Endothelial cell of umbilical vein (primary cell): ENCODE measurements at regions not wholly inside any gene's neighbourhood (a gene's known extent, or its start where the extent isn't known, plus 50 kb on each side); places are given as distances from the start of the nearest gene placed in this dataset.

ENCODE experiments used
- BruUV-seq: library from RNA; stranded (reverse); fragments of 400-500 nt; replicated peaks from 2 replicates; lab custom pipeline; 2021; lab: Mats Ljungman, UMichigan
- CTCF ChIA-PET: fragments of 300-600, 350-600 bp; sonication (Branson Sonifier 250); formaldehyde crosslinking; loops from one replicate; lab custom pipeline; 2021; ENCODE audit warnings: antibody characterized with exemption, inconsistent platforms; lab: Charles Lee
- POLR2A ChIA-PET: fragments of 300-600, 350-600 bp; sonication (Branson Sonifier 250); formaldehyde crosslinking; loops from one replicate; lab custom pipeline; 2021; ENCODE audit warnings: antibody characterized with exemption, inconsistent platforms; lab: Charles Lee
- DNase-seq: peaks from one replicate; pipeline ENCODE4 v3.0.0-alpha.2; 2011; ENCODE audit warnings: low read depth, low spot score
- FAIRE-seq: peaks from 2 replicates; lab custom pipeline; 2011; peaks lifted over from hg19 to GRCh38; lab: Jason Lieb, UNC
- H2AFZ ChIP-seq: 2 replicates; pipeline ENCODE4 v1.6.0; 2012; ENCODE audit warnings: low read depth, low read length, control low read depth, inconsistent platforms
- H3K27ac ChIP-seq: 2 replicates; pipeline ENCODE4 v1.5.1; 2011; ENCODE audit warnings: low read depth, mild to moderate bottlenecking, control low read depth, low read length, moderate library complexity; ENCODE audit not compliant: insufficient read depth
- H3K27me3 ChIP-seq, 2 experiments: 2 replicates each; pipeline versions ENCODE4 v1.6.0 to v1.6.1; 2011; ENCODE audit warnings: low read length in 2 of 2, mixed read lengths in 1 of 2; ENCODE audit not compliant: control insufficient read depth in 2 of 2, insufficient read depth in 2 of 2
- H3K36me3 ChIP-seq, 2 experiments: 2 replicates in 1 of 2; 3 replicates in 1 of 2; pipeline ENCODE4 v1.5.1; 2011; ENCODE audit warnings: low read length in 2 of 2, mild to moderate bottlenecking in 1 of 2, moderate library complexity in 1 of 2; ENCODE audit not compliant: control insufficient read depth in 2 of 2, insufficient read depth in 2 of 2; ENCODE audit errors: extremely low read depth in 1 of 2
- H3K4me1 ChIP-seq: 3 replicates; pipeline ENCODE4 v1.5.1; 2011; ENCODE audit warnings: mild to moderate bottlenecking, low read length; ENCODE audit not compliant: control insufficient read depth, insufficient read depth; ENCODE audit errors: extremely low read depth
- H3K4me2 ChIP-seq: 2 replicates; pipeline ENCODE4 v1.6.1; 2011; ENCODE audit warnings: low read length, control low read depth, mixed read lengths; ENCODE audit not compliant: insufficient read depth
- H3K4me3 ChIP-seq, 3 experiments: fragments of 200-600 bp in 1 of 3; sonication (generic), shearing (Covaris generic) in 1 of 3; replicated peaks in 1 of 3; 2 replicates each; pipeline ENCODE4 v1.5.1; 2011 to 2016; ENCODE audit warnings: control low read depth in 3 of 3, low read length in 3 of 3, mild to moderate bottlenecking in 2 of 3, inconsistent platforms in 1 of 3, low read depth in 1 of 3, moderate library complexity in 1 of 3; ENCODE audit not compliant: insufficient read depth in 1 of 3
- H3K79me2 ChIP-seq: 2 replicates; pipeline ENCODE4 v1.6.0; 2012; ENCODE audit warnings: low read length, inconsistent platforms; ENCODE audit not compliant: control insufficient read depth, insufficient read depth
- H3K9ac ChIP-seq: replicated peaks from 2 replicates; pipeline ENCODE3; 2011; ENCODE audit warnings: low read length, control low read depth; ENCODE audit not compliant: insufficient read depth; ENCODE audit errors: extremely low read depth
- H3K9me1 ChIP-seq: replicated peaks from 3 replicates; pipeline ENCODE4 v1.6.0; 2011; ENCODE audit warnings: mild to moderate bottlenecking, low read length; ENCODE audit not compliant: control insufficient read depth, insufficient read depth; ENCODE audit errors: extremely low read depth
- H3K9me3 ChIP-seq: replicated peaks from 2 replicates; pipeline ENCODE4 v1.5.1; 2012; ENCODE audit warnings: low read length, inconsistent platforms; ENCODE audit not compliant: control insufficient read depth, insufficient read depth
- H4K20me1 ChIP-seq: replicated peaks from 2 replicates; pipeline ENCODE3; 2011; ENCODE audit warnings: mild to moderate bottlenecking, low read length; ENCODE audit not compliant: control insufficient read depth, insufficient read depth; ENCODE audit errors: extremely low read depth
- CTCF ChIP-seq, 2 donors: IDR thresholded peaks; 1 replicate in 1 of 2; 2 replicates in 1 of 2; pipeline ENCODE4 v1.5.1; 2011; ENCODE audit warnings: low read length in 2 of 2, mild to moderate bottlenecking in 2 of 2, moderate library complexity in 2 of 2, control low read depth in 1 of 2, inconsistent platforms in 1 of 2, low read depth in 1 of 2; ENCODE audit not compliant: insufficient read depth in 1 of 2; ENCODE audit errors: extremely low read depth in 1 of 2
- EZH2 ChIP-seq: IDR thresholded peaks from 2 replicates; pipeline ENCODE4 v1.6.1; 2012; ENCODE audit warnings: borderline replicate concordance, low read depth, mild to moderate bottlenecking, moderate library complexity, low read length, inconsistent platforms; ENCODE audit not compliant: severe bottlenecking
- FOS ChIP-seq: IDR thresholded peaks from 2 replicates; pipeline ENCODE4 v1.6.1; 2011; ENCODE audit warnings: mild to moderate bottlenecking, low read length, moderate library complexity, borderline replicate concordance; ENCODE audit not compliant: insufficient read depth
- GATA2 ChIP-seq: IDR thresholded peaks from 2 replicates; pipeline ENCODE4 v1.7.0; 2011; ENCODE audit warnings: low read depth, mild to moderate bottlenecking, moderate library complexity, mixed read lengths, low read length; ENCODE audit not compliant: insufficient read length, insufficient read depth
- JUN ChIP-seq: IDR thresholded peaks from 2 replicates; pipeline ENCODE4 v1.6.1; 2011; ENCODE audit warnings: borderline replicate concordance, low read depth; ENCODE audit not compliant: insufficient read length, insufficient read depth
- MYC ChIP-seq: IDR thresholded peaks from one replicate; pipeline ENCODE4 v1.6.1; 2011; ENCODE audit warnings: mild to moderate bottlenecking, low read depth, low read length
- POLR2A ChIP-seq: IDR thresholded peaks from 2 replicates; pipeline ENCODE4 v1.6.1; 2012; ENCODE audit warnings: low read depth, mild to moderate bottlenecking, control low read depth, low read length
- POLR2AphosphoS5 ChIP-seq: IDR thresholded peaks from 2 replicates; pipeline ENCODE4 v1.6.1; 2012; ENCODE audit warnings: low read depth, mild to moderate bottlenecking, control low read depth, low read length, moderate library complexity; ENCODE audit not compliant: insufficient read depth
- dilution Hi-C: fragments of 300-500 bp; cut with MboI; formaldehyde crosslinking; loops from one replicate; pipeline ENCODE4 v1.15.0; 2019; ENCODE audit warnings: low sequenced_read_pairs; ENCODE audit not compliant: extremely low pct_ligation_motif_present
- intact Hi-C: fragments of 100-400 bp; cut with micrococcal nuclease; formaldehyde crosslinking; loops from one replicate; pipeline ENCODE4 v1.10.0; 2022
- TF ChIP-seq, protein P1 (sequence below): IDR thresholded peaks from 2 replicates; pipeline ENCODE4 v1.6.1; 2011; ENCODE audit not compliant: insufficient read depth, insufficient read length

DNA sequence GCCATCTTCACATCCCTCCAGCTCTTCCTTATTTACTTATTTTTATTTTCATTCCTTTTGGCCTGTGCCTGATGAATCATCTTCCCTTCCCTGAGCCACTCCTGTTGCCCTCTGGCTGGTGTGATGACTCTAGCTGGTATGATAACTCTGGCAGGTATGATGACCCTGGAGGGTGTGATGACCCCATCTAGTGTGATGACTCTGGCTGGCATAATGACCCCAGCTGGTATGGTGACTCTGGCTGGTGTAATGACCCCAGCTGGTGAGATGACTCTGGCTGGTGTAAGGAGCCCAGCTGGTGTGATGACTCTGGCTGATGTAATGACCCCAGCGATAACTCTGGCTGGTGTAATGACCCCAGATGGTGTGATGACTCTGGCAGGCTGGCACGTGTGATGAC lies 426.8 kb downstream of the QKI start:
- Histone ChIP-seq H3K4me3 (no peak overlapping the region), H3K36me3 (no peaks in the 10 kb centered on the region), H3K9me1 (no peaks in the 10 kb centered on the region), H3K27ac (no peak overlapping the region), H2AFZ (no peak overlapping the region), H3K79me2 (no peaks in the 10 kb centered on the region), H3K9ac (no peak overlapping the region), H3K4me1 (no peaks in the 10 kb centered on the region), H3K4me2 (no peak overlapping the region), H3K27me3 (no peaks in the 10 kb centered on the region), H4K20me1 (no peaks in the 10 kb centered on the region), H3K9me3 (peaks cover 2% of the 10 kb centered on the region)
- no peak for FAIRE-seq
- DNase-seq, result no peak
- BruUV-seq, result no TSS peak
- intact Hi-C loops, result no loop called here
- dilution Hi-C loops, result no loop called here
- TF ChIP-seq JUN (no peak), CTCF (IDR thresholded peaks at IDR 0.05; ENCODE audit: extremely low read depth in 1 of 2, insufficient read depth in 1 of 2, low read depth in 1 of 2, low read length in 2 of 2) (no peak), EZH2 (no peak), FOS (no peak), GATA2 (no peak), MYC (no peak), POLR2AphosphoS5 (no peak), POLR2A (no peak)
- TF ChIP-seq, protein P1, sequence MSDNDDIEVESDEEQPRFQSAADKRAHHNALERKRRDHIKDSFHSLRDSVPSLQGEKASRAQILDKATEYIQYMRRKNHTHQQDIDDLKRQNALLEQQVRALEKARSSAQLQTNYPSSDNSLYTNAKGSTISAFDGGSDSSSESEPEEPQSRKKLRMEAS, result no peak
- POLR2A ChIA-PET, result no interaction called here
- CTCF ChIA-PET, result no interaction called here
